WTC11 (cell line): ENCODE measurements at regions not wholly inside any gene's neighbourhood (a gene's known extent, or its start where the extent isn't known, plus 50 kb on each side); places are given as distances from the start of the nearest gene placed in this dataset.

Experiments used
- TF ChIP-seq, protein P1 (sequence below): fragments of 200-600 bp; IDR thresholded peaks from 2 replicates; pipeline ENCODE4 v1.8.0; 2022; ENCODE audit warnings: antibody characterized with exemption
- TF ChIP-seq, protein P2 (sequence below): sonication (generic); formaldehyde crosslinking; IDR thresholded peaks from 2 replicates; pipeline ENCODE4 v1.8.1; 2023; ENCODE audit warnings: mild to moderate bottlenecking, missing genetic modification reagents, moderate library complexity
- TF ChIP-seq, protein P3 (sequence below): sonication (generic); formaldehyde crosslinking; IDR thresholded peaks from 2 replicates; pipeline ENCODE4 v1.8.1; 2022; ENCODE audit warnings: low read depth, mild to moderate bottlenecking, moderate library complexity, missing genetic modification reagents, borderline replicate concordance
- TF ChIP-seq, protein P4 (sequence below): sonication (generic); formaldehyde crosslinking; IDR thresholded peaks from 2 replicates; pipeline ENCODE4 v1.8.1; 2022; ENCODE audit warnings: mild to moderate bottlenecking, moderate library complexity, missing genetic modification reagents

DNA sequence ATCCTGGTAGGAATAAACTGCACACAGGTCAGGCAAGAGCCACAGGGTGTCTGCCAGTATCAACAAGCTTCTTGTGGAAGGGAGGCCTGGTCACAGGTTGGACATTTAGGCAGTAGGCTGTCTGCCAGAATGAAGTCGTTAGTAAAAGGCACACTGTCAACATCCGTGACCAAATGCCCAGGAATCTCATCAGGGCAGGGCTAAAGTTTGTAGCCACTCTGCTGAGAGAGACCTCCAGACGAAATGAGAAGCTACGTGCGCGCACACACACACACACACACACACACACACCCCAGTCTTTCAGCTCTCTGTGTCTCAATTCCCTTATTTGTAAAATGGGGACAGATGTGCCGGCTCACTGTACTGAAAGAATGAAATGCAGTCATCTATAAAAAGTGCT is 408.7 kb upstream of the ZFP42 start:
- TF ChIP-seq, protein P1, sequence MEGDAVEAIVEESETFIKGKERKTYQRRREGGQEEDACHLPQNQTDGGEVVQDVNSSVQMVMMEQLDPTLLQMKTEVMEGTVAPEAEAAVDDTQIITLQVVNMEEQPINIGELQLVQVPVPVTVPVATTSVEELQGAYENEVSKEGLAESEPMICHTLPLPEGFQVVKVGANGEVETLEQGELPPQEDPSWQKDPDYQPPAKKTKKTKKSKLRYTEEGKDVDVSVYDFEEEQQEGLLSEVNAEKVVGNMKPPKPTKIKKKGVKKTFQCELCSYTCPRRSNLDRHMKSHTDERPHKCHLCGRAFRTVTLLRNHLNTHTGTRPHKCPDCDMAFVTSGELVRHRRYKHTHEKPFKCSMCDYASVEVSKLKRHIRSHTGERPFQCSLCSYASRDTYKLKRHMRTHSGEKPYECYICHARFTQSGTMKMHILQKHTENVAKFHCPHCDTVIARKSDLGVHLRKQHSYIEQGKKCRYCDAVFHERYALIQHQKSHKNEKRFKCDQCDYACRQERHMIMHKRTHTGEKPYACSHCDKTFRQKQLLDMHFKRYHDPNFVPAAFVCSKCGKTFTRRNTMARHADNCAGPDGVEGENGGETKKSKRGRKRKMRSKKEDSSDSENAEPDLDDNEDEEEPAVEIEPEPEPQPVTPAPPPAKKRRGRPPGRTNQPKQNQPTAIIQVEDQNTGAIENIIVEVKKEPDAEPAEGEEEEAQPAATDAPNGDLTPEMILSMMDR = no peak
- TF ChIP-seq, protein P2, sequence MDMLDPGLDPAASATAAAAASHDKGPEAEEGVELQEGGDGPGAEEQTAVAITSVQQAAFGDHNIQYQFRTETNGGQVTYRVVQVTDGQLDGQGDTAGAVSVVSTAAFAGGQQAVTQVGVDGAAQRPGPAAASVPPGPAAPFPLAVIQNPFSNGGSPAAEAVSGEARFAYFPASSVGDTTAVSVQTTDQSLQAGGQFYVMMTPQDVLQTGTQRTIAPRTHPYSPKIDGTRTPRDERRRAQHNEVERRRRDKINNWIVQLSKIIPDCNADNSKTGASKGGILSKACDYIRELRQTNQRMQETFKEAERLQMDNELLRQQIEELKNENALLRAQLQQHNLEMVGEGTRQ (CRISPR knock-in tag) = no peak
- TF ChIP-seq, protein P3, sequence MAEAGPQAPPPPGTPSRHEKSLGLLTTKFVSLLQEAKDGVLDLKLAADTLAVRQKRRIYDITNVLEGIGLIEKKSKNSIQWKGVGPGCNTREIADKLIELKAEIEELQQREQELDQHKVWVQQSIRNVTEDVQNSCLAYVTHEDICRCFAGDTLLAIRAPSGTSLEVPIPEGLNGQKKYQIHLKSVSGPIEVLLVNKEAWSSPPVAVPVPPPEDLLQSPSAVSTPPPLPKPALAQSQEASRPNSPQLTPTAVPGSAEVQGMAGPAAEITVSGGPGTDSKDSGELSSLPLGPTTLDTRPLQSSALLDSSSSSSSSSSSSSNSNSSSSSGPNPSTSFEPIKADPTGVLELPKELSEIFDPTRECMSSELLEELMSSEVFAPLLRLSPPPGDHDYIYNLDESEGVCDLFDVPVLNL = no peak
- TF ChIP-seq, protein P4, sequence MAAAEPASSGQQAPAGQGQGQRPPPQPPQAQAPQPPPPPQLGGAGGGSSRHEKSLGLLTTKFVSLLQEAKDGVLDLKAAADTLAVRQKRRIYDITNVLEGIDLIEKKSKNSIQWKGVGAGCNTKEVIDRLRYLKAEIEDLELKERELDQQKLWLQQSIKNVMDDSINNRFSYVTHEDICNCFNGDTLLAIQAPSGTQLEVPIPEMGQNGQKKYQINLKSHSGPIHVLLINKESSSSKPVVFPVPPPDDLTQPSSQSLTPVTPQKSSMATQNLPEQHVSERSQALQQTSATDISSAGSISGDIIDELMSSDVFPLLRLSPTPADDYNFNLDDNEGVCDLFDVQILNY (CRISPR knock-in tag) = no peak
